GM18505 (cell line): ENCODE measurements at regions not wholly inside any gene's neighbourhood (a gene's known extent, or its start where the extent isn't known, plus 50 kb on each side); places are given as distances from the start of the nearest gene placed in this dataset.
A peak's percentile ranks its signal among the peaks of the same experiment; 100 is the strongest.
"Not testable (repeated sequence)": the region's sequence is repeated elsewhere in the genome, so short reads cannot be mapped to it uniquely, and the experiment has no call there.

Experiments used
- ATAC-seq: cut with Tn5 transposase; IDR thresholded peaks from one replicate; pipeline ENCODE4 v1.9.1; 2021; ENCODE audit not compliant: unreplicated experiment
- POLR2A ChIP-seq: IDR thresholded peaks from 4 replicates; pipeline ENCODE4 v1.6.1; 2011; ENCODE audit warnings: borderline replicate concordance; ENCODE audit not compliant: insufficient read depth, insufficient read length; ENCODE audit errors: extremely low read depth

DNA sequence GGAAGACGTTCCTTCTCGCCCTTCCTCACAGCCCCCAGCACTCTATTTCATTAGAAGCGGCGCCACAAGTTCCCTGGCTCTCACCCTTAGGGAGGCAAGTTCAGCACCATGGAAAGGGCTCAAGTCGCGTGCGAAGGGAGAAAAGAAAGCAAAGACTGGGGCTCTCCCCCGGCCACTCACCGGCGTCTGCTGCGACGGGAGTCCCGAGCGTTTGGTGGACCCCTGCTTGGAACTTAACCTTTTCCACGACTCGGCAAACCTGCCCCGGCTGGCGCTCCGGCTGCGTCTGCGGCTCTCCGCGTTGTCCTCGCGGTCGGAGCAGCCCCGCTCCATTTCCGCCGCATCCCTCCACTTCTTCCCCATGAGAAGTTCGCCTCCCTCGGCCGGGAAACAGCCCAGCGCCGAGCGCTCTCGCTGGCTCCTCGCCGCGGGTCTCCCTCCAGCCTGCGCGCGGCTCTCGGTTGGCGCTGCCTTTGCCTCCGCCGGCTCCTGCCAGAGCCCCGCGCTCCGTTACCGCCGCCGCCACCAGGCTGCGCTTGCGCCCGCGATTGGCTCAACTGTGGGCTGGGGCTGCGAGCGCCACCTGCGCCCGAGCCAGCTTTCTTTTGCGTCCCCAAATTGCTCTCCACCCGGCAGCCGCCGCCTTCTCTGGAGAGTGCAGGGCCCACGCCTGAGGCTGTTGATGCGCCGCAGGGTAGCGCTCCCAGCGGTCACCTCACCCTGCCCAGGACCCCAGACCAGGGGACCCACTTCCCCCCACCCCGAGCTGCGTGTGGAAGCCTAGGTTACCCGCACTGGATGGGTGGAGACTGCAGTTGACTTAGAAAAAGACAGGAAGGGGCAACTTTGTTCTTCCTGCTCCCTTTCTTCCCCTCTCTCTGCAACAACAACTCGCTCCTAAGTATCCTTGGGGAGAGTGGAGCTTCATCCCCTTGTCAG, 321.6 kb downstream of the CEMIP2 start:
- TF ChIP-seq POLR2A, result no peak
- ATAC-seq, result peak; percentile 73

- no peak for ATAC-seq
- TF ChIP-seq POLR2A, result no peak
Observed at GRCh38 chr9:71446106-71446472, 322.2 kb downstream of the CEMIP2 start.

GRCh38 chr9:71442937-71443336, 321.5 kb upstream of the TRPM3 start:
- ATAC-seq, result no peak
- no peak for TF ChIP-seq POLR2A

- no peak for ATAC-seq
- no peak for TF ChIP-seq POLR2A
Observed at GRCh38 chr9:71441266-71441665, 319.8 kb upstream of the TRPM3 start.

GRCh38 chr9:71431931-71432330, 310.5 kb upstream of the TRPM3 start:
- TF ChIP-seq POLR2A, result no peak
- no peak for ATAC-seq

- ATAC-seq, result not testable (repeated sequence)
Observed at GRCh38 chr9:71407341-71407740, 285.9 kb upstream of the TRPM3 start.

- no peak for ATAC-seq
- no peak for TF ChIP-seq POLR2A
Observed at GRCh38 chr9:71403106-71403505, 281.7 kb upstream of the TRPM3 start.

- TF ChIP-seq POLR2A, result no peak
- ATAC-seq, result no peak
Observed at GRCh38 chr9:71393005-71393404, 271.6 kb upstream of the TRPM3 start.

DNA sequence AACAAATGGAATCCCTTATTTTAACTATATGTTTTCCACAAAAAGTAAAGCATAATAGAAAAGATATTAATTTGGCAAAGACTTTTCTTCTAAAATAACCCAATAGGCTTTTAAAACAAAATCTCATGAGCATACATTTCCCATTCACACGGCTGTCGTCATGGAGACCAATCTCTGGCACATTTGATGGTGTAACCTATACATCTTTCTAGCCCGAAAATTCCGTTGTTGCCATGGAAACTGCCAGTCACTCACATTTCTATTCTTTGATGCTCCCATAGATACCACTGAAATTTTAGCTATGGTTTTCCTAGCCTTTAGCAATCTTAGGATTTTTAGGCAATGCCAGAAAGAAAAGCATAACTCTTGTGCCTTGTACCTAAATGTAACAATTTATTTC, 262.9 kb upstream of the TRPM3 start:
- TF ChIP-seq POLR2A, result no peak

GRCh38 chr9:71383308-71383940, 262.0 kb upstream of the TRPM3 start:
- TF ChIP-seq POLR2A, result no peak
- ATAC-seq, result no peak

More for the DNA sequence above, 262.9 kb upstream of the TRPM3 start:
- ATAC-seq, result no peak

DNA sequence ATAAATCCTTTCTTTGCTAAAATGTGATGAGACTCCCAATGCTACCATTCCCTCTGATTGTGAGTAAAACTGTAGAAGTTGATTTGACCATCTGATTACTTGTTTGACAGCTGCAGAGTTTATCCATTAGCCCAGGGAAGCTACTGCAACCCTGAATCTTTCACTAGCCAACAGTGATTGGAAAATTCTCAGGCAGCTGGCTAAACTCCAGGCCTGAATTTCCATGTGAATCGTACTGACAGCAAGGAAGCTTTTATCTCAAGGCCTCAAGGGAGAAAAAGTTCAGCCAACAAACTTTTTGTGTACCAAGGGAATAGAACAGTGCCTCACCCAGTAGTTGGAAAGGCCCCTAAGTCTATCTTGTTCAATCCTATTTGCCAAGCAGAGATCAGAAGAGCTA, 246.7 kb upstream of the TRPM3 start:
- no peak for TF ChIP-seq POLR2A
- no peak for ATAC-seq

GRCh38 chr9:71364186-71364955, 242.9 kb upstream of the TRPM3 start:
- TF ChIP-seq POLR2A, result no peak
- no peak for ATAC-seq

- no peak for TF ChIP-seq POLR2A
- ATAC-seq, result no peak
Observed at GRCh38 chr9:71363286-71363961, 242.0 kb upstream of the TRPM3 start.
